ENCODE measurements at regions not wholly inside any gene's neighbourhood (a gene's known extent, or its start where the extent isn't known, plus 50 kb on each side); places are given as distances from the start of the nearest gene placed in this dataset.
A peak's percentile ranks its signal among the peaks of the same experiment; 100 is the strongest.

DNA sequence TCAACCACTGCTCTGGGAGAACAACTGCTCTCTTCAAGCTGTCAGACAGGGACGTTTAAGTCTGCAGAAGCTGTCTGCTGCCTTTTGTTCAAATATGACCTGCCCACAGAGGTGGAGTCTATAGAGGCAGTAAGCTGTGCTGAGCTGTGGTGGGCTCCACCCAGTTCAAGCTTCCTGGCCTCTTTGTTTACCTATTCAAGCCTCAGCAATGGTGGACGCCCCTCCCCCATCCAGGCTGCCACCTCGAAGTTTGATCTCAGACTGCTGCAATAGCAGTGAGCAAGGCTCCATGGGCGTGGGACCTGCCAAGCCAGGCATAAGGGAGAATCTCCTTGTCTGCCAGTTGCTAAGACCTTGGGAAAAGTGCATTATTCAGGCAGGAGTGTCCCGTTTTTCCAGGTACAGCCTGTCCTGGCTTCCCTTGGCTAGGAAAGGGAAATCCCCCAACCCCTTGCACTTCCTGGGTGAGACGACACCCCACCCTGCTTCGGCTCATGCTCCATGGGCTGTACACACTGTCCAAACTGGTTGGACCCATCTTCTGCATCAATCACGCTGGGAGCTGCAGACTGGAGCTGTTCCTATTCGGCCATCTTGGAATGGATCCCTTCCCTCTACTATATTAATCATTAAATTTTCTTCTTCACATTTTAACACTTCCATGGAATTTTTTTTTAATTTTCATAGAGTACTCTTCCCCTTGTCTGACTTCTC, 167.0 kb upstream of the UBE2E2 start:
- DNase-seq: no peak

DNA sequence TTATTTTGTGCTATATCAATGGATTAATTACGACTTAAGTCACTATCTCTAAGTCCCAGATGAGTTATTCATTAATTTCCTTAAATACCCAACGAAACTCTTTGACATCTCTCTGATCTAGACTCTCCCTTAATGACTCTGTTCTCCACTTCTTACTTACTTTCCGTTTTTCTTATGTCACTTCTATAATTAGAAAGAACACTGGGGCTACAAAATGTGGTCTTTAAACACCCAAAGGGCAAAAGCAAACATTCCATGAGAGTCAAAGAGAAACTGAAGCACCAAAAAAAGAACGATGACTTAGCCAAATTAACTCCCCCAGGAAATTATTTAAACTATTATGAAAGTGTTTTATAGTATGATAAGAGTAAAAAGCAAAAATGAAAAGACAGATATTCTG, 166.4 kb upstream of the UBE2E2 start:
- no peak for DNase-seq

GRCh38 chr3:23038471-23038870, 164.7 kb upstream of the UBE2E2 start:
- no peak for DNase-seq

- no peak for DNase-seq
These were observed 161.0 kb upstream of the UBE2E2 start for GRCh38 chr3:23041918-23042696.

DNA sequence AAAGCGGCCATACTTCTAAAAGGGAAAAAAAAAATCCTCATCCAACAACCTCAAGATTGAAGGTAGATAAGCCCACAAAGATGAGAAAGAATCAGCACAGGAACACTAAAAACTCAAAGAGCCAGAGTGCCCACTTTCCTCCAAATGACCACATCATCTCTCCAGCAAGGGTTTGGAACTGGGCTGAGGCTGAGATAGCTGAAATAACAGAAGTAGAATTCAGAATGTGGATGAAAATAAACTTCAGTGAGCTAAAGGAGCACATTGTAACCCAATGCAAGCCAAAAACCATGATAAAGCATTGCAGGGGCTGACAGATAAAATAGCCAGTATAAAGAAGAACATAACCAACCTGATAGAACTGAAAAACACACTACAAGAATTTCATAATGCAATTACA, 158.7 kb upstream of the UBE2E2 start:
- DNase-seq: no peak

GRCh38 chr3:23046536-23046935, 156.6 kb upstream of the UBE2E2 start:
- no peak for DNase-seq

DNA sequence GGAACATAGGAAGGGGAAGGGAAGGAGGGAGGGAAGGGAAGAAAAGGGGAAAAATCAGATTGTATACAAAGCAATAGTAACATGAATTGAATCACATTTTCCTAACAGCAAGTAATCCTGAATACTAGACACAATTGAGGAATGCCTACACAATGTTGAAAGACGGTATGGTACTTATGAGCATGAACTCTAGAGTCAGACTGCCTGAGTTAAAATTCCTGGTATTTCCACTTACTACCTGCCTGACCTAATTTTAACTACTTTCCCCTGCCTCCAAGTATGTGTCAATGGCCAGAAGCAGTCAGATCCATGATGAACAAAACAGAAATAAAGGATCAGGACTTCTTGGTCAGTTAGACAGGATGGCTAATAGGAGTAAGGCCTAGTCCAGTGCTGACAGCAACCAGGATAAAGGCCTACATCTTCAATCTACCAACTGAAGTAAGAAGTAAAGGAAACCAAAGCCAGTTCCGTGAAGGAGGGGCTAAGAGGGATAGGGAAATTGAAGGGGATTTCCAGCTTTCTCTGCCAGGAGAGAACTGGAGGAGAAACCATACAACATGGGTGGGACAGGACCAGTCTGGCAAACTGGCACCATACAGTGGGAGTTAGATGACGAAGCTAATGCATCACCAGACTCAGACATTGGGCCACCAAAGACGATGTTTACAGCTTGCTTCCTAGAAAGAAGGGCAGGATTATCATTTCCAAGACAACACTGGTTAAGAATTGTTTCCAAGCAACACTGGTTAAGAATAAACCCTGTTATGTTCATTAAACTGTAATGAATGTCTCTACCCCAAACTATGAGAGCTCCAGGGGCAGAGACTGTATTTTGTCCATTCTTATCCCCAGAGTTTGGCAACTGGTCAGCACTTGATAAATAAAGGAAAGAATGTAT, 151.6 kb upstream of the UBE2E2 start:
- DNase-seq: no peak

GRCh38 chr3:23052208-23052607, 150.9 kb upstream of the UBE2E2 start:
- no peak for DNase-seq

- DNase-seq: no peak
These were observed 150.5 kb upstream of the UBE2E2 start for GRCh38 chr3:23052620-23053019.

GRCh38 chr3:23055733-23056376, 147.3 kb upstream of the UBE2E2 start:
- no peak for DNase-seq

DNA sequence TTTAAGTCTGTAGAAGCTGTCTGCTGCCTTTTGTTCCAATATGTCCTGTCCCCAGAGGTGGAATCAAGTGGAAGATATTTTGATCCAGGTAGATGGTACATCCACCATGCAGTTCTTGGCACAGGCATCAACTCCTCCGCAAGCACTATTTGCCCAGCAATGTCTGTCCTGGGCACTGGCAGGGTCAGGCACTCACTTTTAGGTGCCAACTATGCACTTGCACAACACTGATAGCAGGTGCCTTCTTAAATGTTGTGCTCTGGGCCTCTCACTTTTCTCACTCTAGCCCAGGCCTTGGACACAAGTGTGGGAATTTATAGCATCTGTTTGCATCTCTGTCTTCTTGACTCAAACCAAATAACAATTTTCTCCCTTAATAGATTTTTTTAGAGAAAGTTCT, 140.5 kb upstream of the UBE2E2 start:
- DNase-seq: no peak

DNA sequence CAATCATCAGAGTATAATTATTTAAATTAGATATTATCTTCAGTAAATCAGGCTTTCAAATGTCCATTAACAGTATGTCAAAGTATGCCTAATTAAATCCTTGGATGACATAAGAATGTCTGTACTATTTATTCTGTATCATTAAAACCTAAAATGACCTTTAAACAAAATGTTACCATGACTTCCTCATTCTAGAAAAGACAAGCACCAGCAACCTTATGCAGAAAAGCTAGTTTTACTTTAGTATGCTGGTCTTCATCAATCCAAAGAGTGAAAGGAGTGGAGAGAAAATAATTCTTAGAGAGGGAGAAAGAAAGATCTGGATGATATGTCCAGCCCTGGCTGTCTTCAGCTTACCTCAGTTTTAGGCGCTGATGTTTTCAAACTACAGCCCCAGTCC, 140.1 kb upstream of the UBE2E2 start:
- no peak for DNase-seq

GRCh38 chr3:23067116-23067515, 136.0 kb upstream of the UBE2E2 start:
- no peak for DNase-seq

GRCh38 chr3:23068016-23068728, 135.0 kb upstream of the UBE2E2 start:
- no peak for DNase-seq

DNA sequence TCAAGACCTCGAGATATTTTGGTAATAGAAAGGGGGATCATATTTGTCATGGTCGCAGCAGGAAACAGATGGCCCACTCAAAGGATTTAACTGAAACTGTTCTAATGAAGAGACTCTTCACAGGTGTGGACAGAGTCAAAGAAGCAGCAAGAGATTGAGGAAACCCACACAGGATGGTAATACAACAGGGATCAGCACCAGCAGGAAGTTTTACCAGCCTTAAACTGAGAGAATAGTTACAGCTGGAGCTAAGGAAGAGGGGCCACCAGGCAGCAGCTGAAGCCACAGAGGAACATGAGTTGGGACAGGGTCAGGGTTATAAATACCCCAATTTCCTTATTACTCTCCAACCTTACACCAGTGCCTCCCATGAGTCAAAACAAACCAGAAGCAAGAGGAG, 131.8 kb upstream of the UBE2E2 start:
- DNase-seq: no peak

- DNase-seq: peak; percentile 11
These were observed 131.4 kb upstream of the UBE2E2 start for GRCh38 chr3:23071758-23072157.

- DNase-seq: no peak
These were observed 130.4 kb upstream of the UBE2E2 start for GRCh38 chr3:23072693-23073092.

- no peak for DNase-seq
These were observed 129.3 kb upstream of the UBE2E2 start for GRCh38 chr3:23073724-23074305.

- no peak for DNase-seq
These were observed 127.6 kb upstream of the UBE2E2 start for GRCh38 chr3:23075496-23075895.

GRCh38 chr3:23076437-23076836, 126.7 kb upstream of the UBE2E2 start:
- no peak for DNase-seq

DNA sequence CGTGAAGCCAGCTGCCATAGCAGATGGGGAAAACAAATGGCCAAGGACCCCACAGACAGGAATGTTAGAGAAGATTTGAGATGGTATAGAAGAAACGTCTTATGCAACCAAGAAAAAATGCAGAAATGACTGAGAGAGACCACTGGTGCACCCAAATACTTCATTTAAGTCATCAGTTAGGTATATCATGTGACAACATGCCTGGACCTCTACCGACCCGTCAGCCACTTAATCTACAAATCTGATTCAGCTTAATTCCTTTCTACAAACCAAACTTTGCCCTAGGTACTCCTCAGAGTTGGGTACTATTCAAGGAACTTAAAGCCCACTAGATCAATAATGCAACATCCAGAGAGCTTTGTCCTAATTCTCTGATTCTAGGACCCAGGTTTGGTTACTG, 126.0 kb upstream of the UBE2E2 start:
- DNase-seq: no peak

DNA sequence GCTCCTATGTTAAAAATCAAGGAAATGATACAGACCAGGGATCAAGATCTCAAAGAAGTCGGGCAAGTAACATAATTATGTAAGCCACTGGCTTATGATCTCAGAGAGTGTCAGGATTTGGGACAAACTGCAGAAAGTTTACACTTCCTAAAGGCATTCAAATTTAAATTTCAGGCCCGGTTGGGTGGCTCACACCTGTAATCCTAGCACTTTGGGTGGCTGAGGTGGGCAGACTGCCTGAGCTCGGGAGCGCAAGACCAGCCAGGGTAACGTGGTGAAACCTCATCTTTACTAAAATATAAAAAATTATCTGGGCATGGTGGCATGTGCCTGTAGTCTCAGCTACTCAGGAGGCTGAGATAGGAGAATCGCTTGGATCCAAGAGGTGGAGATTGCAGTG, 124.4 kb upstream of the UBE2E2 start:
- DNase-seq: no peak

All from CD4-positive, alpha-beta T cell treated with Interleukin-21 for 1 hour (primary cell).